ENCODE measurements at regions not wholly inside any gene's neighbourhood (a gene's known extent, or its start where the extent isn't known, plus 50 kb on each side); places are given as distances from the start of the nearest gene placed in this dataset.

DNA sequence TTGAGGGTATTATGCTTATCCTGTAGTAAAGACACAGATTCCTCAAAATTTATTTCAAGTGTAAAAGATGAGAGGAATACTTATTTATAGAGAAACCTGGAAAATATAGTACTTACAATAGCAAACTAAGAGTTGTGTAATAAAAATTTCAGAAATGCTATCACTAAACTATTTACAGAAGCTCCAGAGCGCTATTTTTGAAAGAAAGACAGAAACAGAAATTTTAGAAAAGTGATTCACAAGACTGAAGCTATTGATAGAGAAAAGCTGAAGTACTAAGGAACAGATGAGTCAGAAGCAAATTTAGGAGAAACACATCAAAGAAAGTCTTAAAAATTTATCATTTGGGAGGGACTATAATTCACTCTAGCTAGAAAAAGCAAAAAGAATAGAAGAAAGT, 1174.2 kb downstream of the DIAPH3 start:
- no peak for DNase-seq (ENCODE audit: low spot score)
- Mint-ChIP-seq H3K4me1 (ENCODE audit: unreplicated experiment) (peaks cover 3% of the 10 kb centered on the region), H3K27ac (ENCODE audit: unreplicated experiment) (no peak overlapping the region), H3K9me3 (ENCODE audit: unreplicated experiment) (no peaks in the 10 kb centered on the region), H3K4me3 (ENCODE audit: unreplicated experiment) (no peak overlapping the region), H3K27me3 (ENCODE audit: unreplicated experiment) (no peaks in the 10 kb centered on the region), H3K36me3 (ENCODE audit: low read depth, unreplicated experiment) (no peaks in the 10 kb centered on the region)
- TF ChIP-seq, protein P1, sequence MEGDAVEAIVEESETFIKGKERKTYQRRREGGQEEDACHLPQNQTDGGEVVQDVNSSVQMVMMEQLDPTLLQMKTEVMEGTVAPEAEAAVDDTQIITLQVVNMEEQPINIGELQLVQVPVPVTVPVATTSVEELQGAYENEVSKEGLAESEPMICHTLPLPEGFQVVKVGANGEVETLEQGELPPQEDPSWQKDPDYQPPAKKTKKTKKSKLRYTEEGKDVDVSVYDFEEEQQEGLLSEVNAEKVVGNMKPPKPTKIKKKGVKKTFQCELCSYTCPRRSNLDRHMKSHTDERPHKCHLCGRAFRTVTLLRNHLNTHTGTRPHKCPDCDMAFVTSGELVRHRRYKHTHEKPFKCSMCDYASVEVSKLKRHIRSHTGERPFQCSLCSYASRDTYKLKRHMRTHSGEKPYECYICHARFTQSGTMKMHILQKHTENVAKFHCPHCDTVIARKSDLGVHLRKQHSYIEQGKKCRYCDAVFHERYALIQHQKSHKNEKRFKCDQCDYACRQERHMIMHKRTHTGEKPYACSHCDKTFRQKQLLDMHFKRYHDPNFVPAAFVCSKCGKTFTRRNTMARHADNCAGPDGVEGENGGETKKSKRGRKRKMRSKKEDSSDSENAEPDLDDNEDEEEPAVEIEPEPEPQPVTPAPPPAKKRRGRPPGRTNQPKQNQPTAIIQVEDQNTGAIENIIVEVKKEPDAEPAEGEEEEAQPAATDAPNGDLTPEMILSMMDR (IDR thresholded peaks at IDR 0.05; ENCODE audit: unreplicated experiment) = no peak

DNA sequence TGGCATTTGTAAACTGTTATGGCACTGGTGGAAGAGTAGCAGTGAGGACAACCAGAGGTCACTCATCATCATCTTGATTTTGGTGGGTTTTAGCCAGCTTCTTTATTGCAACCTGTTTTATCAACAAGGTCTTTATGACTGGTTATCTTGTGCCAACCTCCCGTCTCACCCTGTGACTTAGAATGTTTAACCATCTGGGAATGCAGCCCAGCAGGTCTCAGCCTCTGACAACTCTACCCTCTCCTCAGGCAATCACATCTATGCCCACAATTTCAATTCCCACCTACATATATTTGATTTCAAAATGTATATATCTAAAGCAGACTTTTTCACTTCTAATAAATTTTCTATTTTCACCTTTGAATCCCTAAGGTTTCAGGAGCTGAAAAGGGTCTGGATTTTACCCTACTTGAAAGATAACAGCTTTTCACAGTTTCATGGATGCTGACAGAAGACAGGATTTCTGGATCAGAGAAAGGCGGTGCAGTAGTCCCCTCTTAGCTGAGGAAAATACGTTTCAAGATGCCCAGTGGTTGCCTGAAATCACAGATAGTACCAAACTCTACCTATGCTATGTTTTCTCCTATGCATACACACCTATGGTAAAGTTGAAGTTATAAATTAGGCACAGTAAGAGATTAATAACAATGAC, 1171.8 kb downstream of the DIAPH3 start:
- Mint-ChIP-seq H3K27me3 (ENCODE audit: unreplicated experiment) (no peaks in the 10 kb centered on the region), H3K27ac (ENCODE audit: unreplicated experiment) (no peak overlapping the region), H3K4me3 (ENCODE audit: unreplicated experiment) (no peak overlapping the region), H3K36me3 (ENCODE audit: low read depth, unreplicated experiment) (no peaks in the 10 kb centered on the region), H3K9me3 (ENCODE audit: unreplicated experiment) (no peaks in the 10 kb centered on the region), H3K4me1 (ENCODE audit: unreplicated experiment) (no peaks in the 10 kb centered on the region)
- no peak for DNase-seq (ENCODE audit: low spot score)
- TF ChIP-seq, protein P1 (IDR thresholded peaks at IDR 0.05; ENCODE audit: unreplicated experiment) = no peak

DNA sequence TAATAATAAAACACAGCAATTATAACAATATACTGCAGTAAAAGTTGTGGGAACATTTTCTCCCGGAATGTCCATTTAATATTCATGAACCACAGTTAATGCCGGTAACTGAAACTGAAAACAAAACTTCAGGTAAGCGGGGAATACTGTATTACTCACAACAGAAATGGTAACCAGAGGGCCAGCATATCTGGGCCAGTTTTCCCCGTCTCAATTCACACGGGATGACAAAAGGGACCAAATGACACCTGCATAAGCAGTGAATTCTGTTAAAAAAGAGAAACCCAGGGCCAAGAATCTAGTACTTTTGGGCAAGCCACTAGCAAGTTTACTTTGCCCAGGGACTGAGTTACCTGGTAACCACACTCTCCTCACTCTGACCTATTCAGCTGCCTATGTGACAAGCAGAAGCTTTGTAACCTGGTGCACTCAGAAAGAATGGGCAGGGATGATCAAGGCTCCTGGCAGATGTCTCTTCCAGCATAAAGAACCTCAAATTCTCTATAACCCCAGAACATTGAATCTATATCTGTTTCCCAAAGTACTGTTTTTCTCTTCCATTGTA, 1171.2 kb downstream of the DIAPH3 start:
- no peaks in the 10 kb centered on the region for H3K36me3 Mint-ChIP-seq (ENCODE audit: low read depth, unreplicated experiment)
- no peak for DNase-seq (ENCODE audit: low spot score)
- no peaks in the 10 kb centered on the region for H3K27me3 Mint-ChIP-seq (ENCODE audit: unreplicated experiment)
- no peaks in the 10 kb centered on the region for H3K4me1 Mint-ChIP-seq (ENCODE audit: unreplicated experiment)
- no peak overlapping the region for H3K27ac Mint-ChIP-seq (ENCODE audit: unreplicated experiment)
- H3K4me3 Mint-ChIP-seq (ENCODE audit: unreplicated experiment) = no peak overlapping the region
- TF ChIP-seq, protein P1 (IDR thresholded peaks at IDR 0.05; ENCODE audit: unreplicated experiment) = no peak
- H3K9me3 Mint-ChIP-seq (ENCODE audit: unreplicated experiment) = no peaks in the 10 kb centered on the region

DNA sequence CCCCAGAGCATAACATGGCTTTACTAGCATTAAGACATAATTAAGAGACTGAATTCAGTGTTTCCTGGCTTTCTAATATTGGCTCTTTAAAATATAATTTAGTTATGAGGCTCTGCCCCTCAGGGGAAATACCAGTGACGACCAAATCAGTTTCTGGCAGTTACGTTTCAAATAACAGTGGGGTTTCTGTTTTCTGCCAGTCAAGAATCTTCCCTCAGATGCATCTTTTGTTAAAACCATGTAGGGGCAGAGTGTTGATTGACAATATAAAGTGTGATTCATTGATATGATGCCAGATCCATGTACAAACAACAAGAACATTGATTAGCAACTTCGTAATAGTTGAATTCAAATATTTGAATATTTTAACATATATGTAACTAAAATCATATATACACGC, 1169.7 kb downstream of the DIAPH3 start:
- Mint-ChIP-seq H3K27me3 (ENCODE audit: unreplicated experiment) (no peaks in the 10 kb centered on the region), H3K36me3 (ENCODE audit: low read depth, unreplicated experiment) (no peaks in the 10 kb centered on the region), H3K27ac (ENCODE audit: unreplicated experiment) (no peak overlapping the region), H3K4me1 (ENCODE audit: unreplicated experiment) (peaks cover 7% of the 10 kb centered on the region), H3K4me3 (ENCODE audit: unreplicated experiment) (no peak overlapping the region), H3K9me3 (ENCODE audit: unreplicated experiment) (no peaks in the 10 kb centered on the region)
- no peak for DNase-seq (ENCODE audit: low spot score)
- TF ChIP-seq, protein P1 (IDR thresholded peaks at IDR 0.05; ENCODE audit: unreplicated experiment) = no peak

DNA sequence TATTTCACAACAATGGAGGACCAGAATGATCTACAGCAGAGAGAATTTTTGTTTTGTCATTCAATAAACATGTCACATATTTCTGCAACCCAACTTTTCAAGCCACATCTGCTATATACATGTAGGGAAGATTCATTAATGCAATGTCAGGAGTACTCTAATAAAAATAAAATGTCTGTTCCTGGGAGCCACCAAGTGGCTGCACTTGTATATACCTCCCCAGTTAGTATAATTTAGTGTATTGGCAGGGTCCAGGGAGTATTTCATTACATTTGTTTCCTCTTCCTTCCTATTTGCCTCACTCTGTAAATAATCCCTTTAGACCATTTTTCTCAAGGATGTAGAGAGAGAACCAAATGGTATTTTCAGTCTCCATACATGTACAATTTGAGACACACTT, 1169.0 kb downstream of the DIAPH3 start:
- Mint-ChIP-seq H3K27me3 (ENCODE audit: unreplicated experiment) (no peaks in the 10 kb centered on the region), H3K4me3 (ENCODE audit: unreplicated experiment) (no peak overlapping the region), H3K36me3 (ENCODE audit: low read depth, unreplicated experiment) (no peaks in the 10 kb centered on the region), H3K9me3 (ENCODE audit: unreplicated experiment) (no peaks in the 10 kb centered on the region), H3K4me1 (ENCODE audit: unreplicated experiment) (peaks cover 7% of the 10 kb centered on the region), H3K27ac (ENCODE audit: unreplicated experiment) (no peak overlapping the region)
- TF ChIP-seq, protein P1 (IDR thresholded peaks at IDR 0.05; ENCODE audit: unreplicated experiment) = no peak
- no peak for DNase-seq (ENCODE audit: low spot score)

Measured in endothelial cell (in vitro differentiated cells).